Testis (tissue), 2 donors: ENCODE measurements at regions not wholly inside any gene's neighbourhood (a gene's known extent, or its start where the extent isn't known, plus 50 kb on each side); places are given as distances from the start of the nearest gene placed in this dataset.

Experiments
- DNase-seq: peaks from one replicate; pipeline ENCODE4 v3.0.0-alpha.2; 2019
- H3K27ac ChIP-seq, 2 donors: fragments of 200-600 bp; sonication (generic); one replicate each; pipeline ENCODE4 v1.5.1; 2019
- H3K27me3 ChIP-seq: fragments of 200-600 bp; sonication (generic); one replicate; pipeline ENCODE4 v1.5.1; 2019
- H3K36me3 ChIP-seq: fragments of 200-600 bp; sonication (generic); one replicate; pipeline ENCODE4 v1.5.1; 2017; ENCODE audit warnings: low read depth; ENCODE audit errors: missing control alignments
- H3K4me1 ChIP-seq: fragments of 200-600 bp; sonication (generic); one replicate; pipeline ENCODE4 v1.5.1; 2019
- H3K4me3 ChIP-seq, 2 donors: fragments of 200-600 bp; sonication (generic); one replicate each; pipeline ENCODE4 v1.5.1; 2017 to 2019
- H3K9me3 ChIP-seq: fragments of 200-600 bp; sonication (generic); one replicate; pipeline ENCODE4 v1.5.1; 2017
- POLR2A ChIP-seq: fragments of 450-650 bp; IDR thresholded peaks from one replicate; pipeline ENCODE4 v1.6.1; 2017; ENCODE audit warnings: antibody characterized with exemption, mild to moderate bottlenecking, moderate library complexity
- WGBS, 2 donors: methylation state at CpG; one replicate each; pipeline ENCODE4 v1.1.5; 2018; 5-methylcytosine and 5-hydroxymethylcytosine counted together
- intact Hi-C: fragments of 100-400 bp; cut with DNase I; formaldehyde crosslinking; loops from one replicate; pipeline ENCODE4 v1.15.1; 2023; ENCODE audit warnings: low total_unique reads
- TF ChIP-seq, protein P1 (sequence below), 3 experiments: fragments of 450-650 bp in 2 of 3; fragments of 200-600 bp in 1 of 3; sonication (generic) in 1 of 3; IDR thresholded peaks; one replicate each; pipeline ENCODE4 v1.5.1; 2016 to 2019; ENCODE audit warnings: antibody characterized with exemption in 3 of 3, mild to moderate bottlenecking in 2 of 3, moderate library complexity in 1 of 3

DNA sequence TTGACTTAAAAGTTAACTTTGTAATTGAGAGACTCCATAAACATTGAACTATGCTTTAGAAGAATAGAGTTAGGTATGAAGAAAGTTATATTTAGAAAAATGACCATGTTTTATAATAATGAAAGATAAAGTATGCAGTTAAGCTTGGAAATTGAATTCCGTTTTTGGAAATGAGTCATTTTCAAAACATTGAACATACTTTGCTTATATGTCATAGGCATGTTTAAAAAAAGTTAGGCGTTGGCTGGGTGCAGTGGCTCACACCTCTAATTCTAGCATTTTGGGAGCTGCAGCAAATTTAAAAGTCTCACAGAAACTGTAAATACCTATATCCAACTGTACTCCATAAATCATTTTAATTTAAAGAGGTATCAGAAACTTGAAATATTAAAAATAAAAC, 607.4 kb downstream of the CBLN2 start:
- H3K27ac ChIP-seq = no peak overlapping the region
- intact Hi-C loops = no loop called here
- H3K9me3 ChIP-seq = no peaks in the 10 kb centered on the region
- no peak for DNase-seq
- no peak overlapping the region for H3K4me3 ChIP-seq
- H3K36me3 ChIP-seq = no peaks in the 10 kb centered on the region
- no peaks in the 10 kb centered on the region for H3K27me3 ChIP-seq
- TF ChIP-seq POLR2A = no peak
- TF ChIP-seq, protein P1, sequence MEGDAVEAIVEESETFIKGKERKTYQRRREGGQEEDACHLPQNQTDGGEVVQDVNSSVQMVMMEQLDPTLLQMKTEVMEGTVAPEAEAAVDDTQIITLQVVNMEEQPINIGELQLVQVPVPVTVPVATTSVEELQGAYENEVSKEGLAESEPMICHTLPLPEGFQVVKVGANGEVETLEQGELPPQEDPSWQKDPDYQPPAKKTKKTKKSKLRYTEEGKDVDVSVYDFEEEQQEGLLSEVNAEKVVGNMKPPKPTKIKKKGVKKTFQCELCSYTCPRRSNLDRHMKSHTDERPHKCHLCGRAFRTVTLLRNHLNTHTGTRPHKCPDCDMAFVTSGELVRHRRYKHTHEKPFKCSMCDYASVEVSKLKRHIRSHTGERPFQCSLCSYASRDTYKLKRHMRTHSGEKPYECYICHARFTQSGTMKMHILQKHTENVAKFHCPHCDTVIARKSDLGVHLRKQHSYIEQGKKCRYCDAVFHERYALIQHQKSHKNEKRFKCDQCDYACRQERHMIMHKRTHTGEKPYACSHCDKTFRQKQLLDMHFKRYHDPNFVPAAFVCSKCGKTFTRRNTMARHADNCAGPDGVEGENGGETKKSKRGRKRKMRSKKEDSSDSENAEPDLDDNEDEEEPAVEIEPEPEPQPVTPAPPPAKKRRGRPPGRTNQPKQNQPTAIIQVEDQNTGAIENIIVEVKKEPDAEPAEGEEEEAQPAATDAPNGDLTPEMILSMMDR (IDR thresholded peaks at IDR 0.05) = no peak
- H3K4me1 ChIP-seq = no peaks in the 10 kb centered on the region
- WGBS, 2 donors = 90 to 93% methylated on average over 2 of the region's 2 CpGs

DNA sequence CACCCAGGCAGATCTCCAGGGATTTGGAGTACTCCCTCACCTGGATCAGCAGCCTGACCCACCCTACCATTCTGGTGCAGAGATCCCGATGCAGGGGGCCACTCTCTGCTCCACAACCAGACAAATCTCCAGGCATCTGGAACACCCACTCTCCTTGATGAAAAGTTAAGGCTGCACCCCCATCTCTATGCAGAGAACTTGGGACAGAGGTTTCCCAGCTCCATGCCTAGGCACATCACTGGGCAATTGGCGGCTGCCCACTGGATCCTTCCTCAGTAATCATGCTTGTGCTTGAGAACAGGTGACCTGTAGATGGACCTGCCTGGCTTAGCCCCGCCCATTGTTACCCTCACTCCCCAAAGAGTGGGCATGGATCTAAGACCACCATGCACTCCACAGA, 624.9 kb downstream of the CBLN2 start:
- Histone ChIP-seq H3K36me3 (no peaks in the 10 kb centered on the region), H3K4me3 (no peak overlapping the region), H3K9me3 (no peaks in the 10 kb centered on the region), H3K27ac (no peak overlapping the region), H3K27me3 (no peaks in the 10 kb centered on the region), H3K4me1 (no peaks in the 10 kb centered on the region)
- no peak for TF ChIP-seq POLR2A
- TF ChIP-seq, protein P1 (IDR thresholded peaks at IDR 0.05) = no peak
- intact Hi-C loops = no loop called here
- no peak for DNase-seq
- 81 to 95% methylated on average over 3 of the region's 3 CpGs for WGBS, 2 donors

DNA sequence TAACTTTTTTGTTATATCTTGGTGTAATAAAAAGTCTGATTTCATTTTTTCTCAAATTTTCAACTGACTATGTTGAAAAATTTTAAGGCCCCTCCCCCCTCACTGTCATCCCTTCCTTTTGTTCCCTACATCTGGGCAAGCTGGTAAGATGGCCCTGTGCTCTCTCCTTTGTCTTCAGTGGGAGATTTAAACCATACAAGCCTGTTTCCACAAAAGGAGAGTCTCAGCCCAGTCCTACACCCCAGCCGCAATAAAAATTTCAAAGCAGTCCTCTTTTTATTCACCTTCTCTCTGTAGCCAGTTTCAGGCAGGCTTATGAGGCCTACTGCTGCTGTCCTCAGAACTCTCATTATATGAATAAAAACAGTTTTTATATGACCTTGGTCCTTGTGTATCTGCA, 630.5 kb downstream of the CBLN2 start:
- WGBS, 2 donors = 88 to 90% methylated on average over 1 of the region's 1 CpG
- H3K9me3 ChIP-seq = no peaks in the 10 kb centered on the region
- intact Hi-C loops = no loop called here
- H3K4me1 ChIP-seq = no peaks in the 10 kb centered on the region
- no peak overlapping the region for H3K4me3 ChIP-seq
- H3K27ac ChIP-seq = no peak overlapping the region
- no peak for DNase-seq
- TF ChIP-seq, protein P1 (IDR thresholded peaks at IDR 0.05) = no peak
- no peak for TF ChIP-seq POLR2A
- H3K36me3 ChIP-seq = no peaks in the 10 kb centered on the region
- H3K27me3 ChIP-seq = no peaks in the 10 kb centered on the region

DNA sequence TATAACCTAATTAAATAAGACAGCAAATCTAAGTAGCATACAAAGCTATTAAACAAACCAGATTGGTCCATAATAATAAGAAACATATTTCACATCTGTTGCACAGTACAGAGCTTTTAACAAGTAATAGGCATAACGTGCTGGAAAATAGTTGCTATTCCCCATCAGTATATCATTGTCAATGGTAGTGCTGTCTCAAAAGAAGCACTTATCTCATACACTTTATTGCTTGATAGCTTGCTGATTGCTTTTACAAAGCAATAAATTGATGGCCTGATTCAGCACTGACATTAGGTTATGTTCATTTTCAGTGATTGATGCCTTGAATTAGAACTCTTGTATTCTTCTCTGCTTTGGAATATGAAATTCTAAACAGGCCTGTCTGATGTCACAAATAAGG, 641.7 kb downstream of the CBLN2 start:
- Histone ChIP-seq H3K27me3 (no peaks in the 10 kb centered on the region), H3K4me1 (no peaks in the 10 kb centered on the region), H3K36me3 (no peaks in the 10 kb centered on the region), H3K4me3 (no peak overlapping the region), H3K27ac (no peak overlapping the region), H3K9me3 (no peaks in the 10 kb centered on the region)
- intact Hi-C loops = no loop called here
- no peak for TF ChIP-seq POLR2A
- TF ChIP-seq, protein P1 (IDR thresholded peaks at IDR 0.05) = no peak
- DNase-seq = no peak
- WGBS, 2 donors = 36 to 46% methylated on average over 1 of the region's 1 CpG

DNA sequence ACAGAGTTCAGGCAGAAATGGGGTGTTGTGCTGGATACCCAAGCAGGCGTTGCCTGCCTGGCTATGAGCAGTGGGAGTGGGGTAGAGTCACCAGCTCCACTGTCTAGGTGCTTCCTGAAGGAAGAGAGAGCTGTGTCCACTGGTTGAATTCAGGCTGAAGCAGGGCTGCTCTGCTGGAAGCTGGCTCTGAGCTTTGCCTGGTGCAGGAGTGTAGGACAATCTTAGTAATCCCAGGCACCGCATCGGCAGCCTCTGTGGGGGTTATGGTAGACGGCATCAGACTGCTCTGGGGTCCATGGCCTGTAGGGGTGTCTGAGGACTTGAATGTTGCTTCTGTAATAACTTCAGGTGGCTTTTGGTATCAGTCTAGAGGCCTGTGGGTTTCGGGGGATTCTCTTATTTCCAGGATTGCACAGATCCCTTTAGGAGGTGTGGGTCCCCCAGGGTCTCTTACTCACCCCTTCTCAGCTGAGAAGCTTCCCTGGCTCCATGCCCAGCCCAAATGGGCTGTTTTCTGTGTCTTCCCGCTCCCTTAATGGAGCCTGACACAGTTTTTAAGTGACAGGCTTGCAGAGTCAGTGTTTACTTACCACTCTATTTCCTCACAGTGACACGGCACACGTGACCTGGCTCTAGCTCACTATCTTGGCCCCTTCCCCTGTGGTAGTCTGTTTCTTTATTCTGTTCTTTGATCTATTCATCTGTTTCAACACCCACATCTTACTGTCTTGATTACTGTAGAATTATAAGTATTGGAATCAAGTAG, 644.3 kb downstream of the CBLN2 start:
- DNase-seq = no peak
- Histone ChIP-seq H3K36me3 (no peaks in the 10 kb centered on the region), H3K27me3 (no peaks in the 10 kb centered on the region), H3K9me3 (no peaks in the 10 kb centered on the region), H3K4me3 (no peak overlapping the region), H3K4me1 (no peaks in the 10 kb centered on the region), H3K27ac (no peak overlapping the region)
- 73 to 77% methylated on average over 8 of the region's 8 CpGs for WGBS, 2 donors
- no peak for TF ChIP-seq POLR2A
- TF ChIP-seq, protein P1 (IDR thresholded peaks at IDR 0.05) = no peak
- intact Hi-C loops = no loop called here
